NCI-H446 treated with DMSO at 0.1 percent for 48 hours (cell line): ENCODE measurements at regions not wholly inside any gene's neighbourhood (a gene's known extent, or its start where the extent isn't known, plus 50 kb on each side); places are given as distances from the start of the nearest gene placed in this dataset.
"Not testable (repeated sequence)": the region's sequence is repeated elsewhere in the genome, so short reads cannot be mapped to it uniquely, and the experiment has no call there.

Experiments
- DNase-seq: peaks from one replicate; lab custom pipeline; 2025; lab: John Stamatoyannopoulos, UW

DNA sequence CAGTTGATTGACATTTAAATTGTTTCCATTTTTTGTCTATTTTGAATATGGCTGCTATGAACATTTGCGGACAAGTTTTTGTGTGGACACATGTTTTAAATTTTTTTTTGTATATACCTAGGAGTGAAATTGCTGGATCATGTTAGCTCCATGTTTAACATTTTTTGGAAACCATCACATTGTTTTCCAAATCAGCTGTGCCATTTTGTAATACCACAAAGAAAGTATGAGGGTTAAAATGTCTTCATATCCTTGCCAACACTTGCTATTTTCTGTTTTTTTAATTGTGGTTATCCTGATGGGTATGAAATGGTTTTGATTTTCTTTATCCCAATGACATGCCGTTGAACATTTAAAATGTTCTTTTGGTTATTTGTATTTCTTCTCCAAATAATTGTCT is 52.1 kb downstream of the CARTPT start:
- no peak for DNase-seq

DNA sequence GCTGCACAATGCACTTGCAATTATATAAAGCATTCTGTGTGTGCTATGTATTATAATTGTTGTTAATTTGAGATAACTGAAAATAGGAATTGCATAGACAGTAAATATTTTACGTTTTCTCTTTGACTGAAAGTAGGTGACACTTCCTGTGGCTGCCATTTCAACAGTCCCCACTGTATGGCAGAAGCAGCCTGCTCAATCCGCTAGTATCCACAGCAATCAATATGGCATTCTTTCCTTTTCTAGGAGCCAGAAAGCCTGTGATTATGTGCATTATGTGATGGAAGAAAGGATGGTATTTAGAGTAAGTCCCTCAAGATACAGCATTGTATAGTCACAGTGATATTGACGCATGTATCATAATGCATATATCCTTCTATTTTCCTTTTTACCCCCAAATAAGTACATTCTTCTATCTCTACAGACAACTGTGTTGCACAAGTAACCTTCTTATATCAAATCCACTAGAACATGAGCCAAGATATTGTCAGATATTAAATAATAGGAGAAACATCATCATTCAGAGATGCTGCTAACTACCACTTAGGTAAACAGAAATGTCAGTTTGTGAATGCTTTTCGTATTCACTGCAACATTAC is 59.7 kb downstream of the CARTPT start:
- no peak for DNase-seq

DNA sequence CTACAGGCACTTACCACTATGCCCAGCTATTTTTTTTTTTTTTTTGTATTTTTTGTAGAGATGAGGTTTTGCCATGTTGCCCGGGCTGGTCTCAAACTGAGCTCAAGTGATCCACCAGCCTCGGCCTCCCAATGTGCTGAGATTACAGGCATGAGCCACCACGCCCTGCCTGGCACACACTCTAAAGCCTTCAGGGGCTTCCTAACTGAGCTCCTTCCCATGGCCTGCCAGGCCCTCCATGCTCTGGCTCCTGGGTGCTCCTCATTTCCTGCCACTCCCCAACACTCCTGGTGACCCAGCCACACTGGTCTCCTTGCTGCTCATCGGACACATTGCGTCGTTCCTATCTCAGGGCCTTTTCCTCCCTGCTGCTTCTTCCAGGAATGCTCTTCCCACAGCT is 61.5 kb downstream of the CARTPT start:
- DNase-seq, result no peak

DNA sequence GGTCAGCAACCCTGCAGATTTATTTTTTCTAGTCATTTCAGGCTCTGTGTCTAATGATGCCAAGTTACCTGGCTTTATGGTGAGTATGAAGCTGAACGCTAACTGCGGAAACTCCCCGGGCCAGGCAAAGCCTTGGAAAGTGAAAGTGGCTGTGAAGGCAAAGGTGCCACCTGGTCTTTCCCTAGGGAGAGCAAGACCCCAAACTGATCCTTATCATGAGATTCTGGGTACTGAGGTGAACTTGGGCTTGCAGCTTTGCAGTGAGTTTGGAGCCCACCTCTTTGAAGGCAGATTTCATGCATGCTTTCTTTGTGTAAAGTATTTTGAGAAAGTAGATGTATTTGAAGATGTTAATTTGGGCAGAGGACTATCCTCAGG is 63.3 kb downstream of the CARTPT start:
- DNase-seq, result no peak

DNA sequence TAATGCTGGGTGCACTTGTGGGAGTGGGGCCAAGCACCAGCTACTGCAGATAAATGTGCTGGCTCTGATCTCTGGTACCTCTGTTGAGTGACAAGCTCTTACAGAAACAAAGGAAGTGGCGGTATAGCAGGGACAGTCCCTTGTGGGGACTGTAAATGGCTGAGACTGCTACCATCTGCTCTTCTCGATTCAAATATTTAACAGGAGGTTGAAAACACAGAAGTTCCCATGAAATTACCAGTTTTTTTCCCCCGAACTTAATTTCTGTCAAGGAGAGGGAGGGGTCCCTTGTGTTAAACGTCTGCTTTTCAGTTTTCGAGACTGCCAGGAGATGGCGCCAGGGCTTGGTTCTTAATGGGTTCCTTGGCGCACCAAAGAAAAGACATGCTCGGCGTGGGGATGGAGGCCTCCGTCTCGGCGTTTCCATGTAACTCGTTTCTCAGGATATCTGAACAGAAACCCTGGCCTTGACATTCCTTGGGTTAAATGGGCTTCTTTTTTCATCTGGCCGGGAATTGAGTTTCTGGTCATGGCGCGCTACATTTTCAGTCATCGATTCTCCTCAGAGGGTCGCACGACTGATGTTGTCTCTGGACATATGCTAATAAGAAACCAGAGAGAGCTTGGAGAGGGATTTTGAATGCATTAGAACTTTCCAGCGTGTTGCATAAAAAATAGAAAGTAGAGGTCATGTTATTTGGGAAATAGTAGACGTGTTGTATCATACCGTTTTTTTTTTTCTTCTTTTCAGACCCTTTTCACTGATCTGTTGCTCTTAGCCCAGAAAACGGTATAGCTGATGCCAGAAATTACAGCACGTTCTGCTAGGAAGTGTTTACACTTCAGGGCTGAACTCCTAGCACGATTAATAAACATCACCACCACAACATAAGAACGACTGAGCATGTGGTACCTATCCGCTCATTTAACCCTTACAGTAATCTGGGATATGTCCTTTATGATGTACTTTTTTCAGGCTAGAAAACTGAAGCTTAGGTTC is 64.0 kb downstream of the CARTPT start:
- peak; percentile 61 for DNase-seq

DNA sequence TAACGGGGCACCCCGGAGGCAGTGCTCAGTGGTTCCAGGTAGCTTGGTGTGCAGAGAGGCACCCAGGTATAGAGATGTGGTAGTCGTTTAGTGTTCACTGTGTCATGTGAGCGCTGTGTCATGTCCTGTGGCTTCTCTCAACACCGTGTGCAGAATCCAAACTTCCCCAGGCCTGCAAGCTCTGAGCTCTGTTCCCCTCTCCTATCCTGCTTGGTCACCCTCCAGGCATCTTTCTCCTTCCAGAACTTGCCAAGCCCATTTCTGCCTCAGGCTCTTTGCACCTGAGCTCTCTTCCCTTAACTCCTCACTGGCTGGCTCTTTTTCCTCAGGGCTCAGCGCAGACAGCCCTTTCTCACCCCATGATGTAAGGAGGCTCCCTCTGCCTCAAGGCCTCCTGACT is 64.8 kb downstream of the CARTPT start:
- DNase-seq, result no peak

DNA sequence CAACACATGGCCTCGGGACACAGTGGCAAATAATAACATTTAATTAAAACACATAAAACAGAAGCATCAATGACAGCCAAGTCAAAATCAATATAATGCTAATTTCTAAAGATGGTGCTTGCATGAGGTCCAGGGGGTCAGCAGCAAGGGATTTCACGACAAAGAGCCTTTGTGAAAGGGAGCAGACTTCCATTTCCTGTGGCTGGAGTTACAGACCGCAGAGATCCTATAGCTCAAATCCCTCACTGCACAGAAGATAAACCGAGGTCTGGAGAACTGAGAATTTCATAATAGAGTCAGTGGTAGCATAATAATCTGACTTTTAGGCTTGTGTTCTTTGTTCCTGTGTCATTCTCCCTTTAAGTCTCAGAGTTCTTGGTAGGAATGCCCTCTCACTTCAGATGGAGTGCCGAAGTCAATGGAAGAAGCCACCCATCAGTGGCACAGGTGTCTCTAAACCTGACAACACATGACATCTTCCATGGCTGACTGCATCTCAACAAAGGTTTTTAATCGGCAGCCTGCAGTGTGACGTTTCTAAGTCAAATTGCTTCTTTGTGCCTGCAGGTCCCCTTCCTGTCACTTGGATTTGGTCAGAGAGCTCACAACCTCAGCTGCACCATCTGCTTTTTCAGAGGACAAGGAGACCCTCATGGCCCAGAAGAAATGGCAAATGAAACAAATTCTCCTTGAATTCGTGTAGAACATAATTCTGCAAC is 67.4 kb downstream of the CARTPT start:
- no peak for DNase-seq

DNA sequence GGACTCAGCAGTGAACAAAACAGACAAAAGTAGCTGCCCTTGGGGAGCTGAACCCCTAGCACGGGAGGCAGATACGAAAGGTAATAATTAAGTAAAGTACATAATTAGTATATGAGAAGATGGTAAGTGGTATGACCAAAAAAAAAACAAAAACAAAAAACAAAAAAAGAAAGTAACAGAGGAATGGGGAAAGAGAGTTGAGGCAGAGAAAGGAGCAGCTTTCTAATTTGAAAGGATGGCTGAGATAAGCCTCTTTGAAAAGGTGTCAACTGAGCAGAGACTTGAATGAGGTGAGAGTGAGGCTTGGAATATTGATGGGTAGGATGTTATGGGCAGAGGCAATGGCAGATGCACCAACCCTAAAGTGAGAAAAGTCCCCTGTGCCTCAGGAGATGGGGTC is 69.7 kb downstream of the CARTPT start:
- DNase-seq, result no peak

DNA sequence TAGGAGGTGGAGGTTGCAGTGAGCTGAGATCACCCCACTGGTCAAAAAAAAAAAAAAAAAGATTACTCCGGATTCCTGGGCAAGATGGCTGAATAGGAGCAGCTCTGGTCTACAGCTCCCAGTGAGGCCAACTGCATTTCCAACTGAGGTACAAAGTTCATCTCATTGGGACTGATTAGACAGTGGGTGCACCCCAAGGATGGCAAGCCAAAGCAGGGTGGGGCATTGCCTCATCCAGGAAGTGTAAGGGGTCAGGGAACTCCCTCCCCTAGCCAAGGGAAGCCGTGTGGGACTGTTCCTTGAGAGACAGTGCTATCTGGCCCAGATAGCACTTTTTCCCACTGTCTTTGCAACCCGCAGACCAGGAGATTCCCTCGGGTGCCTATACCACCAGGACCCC is 70.7 kb downstream of the CARTPT start:
- no peak for DNase-seq

DNA sequence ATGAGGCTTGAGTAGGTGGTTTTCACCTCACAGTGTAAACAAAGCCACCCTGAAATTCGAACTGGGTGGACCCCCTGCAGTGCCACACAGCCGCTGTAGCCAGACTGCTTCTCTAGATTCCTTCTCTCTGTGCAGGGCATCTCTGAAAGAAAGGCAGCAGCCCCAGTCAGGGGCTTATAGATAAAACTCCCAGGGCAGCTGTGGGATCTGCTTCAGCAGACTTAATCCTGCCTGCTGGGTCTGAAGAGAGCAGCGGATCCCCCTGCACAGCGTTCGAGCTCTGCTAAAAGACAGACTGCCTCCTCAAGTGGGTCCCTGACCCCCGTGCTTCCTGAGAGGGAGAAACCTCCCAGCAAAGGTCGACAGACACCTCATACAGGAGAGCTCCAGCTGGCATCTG is 71.4 kb downstream of the CARTPT start:
- DNase-seq, result no peak

DNA sequence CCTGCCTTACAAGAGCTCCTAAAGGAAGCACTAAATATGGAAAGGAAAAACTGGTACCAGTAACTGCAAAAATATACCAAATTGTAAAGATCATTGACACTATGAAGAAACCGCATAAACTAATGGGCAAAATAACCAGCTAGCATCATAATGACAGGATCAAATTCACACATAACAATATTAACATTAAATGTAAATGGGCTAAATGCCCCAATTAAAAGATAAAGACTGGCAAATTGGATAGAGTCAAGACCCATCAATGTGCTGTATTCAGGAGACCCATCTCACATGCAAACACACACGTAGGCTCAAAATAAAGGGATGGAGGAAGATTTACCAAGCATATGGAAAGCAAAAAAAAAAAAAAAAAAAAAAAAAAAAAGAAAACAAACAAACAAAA is 73.0 kb downstream of the CARTPT start:
- DNase-seq, result not testable (repeated sequence)

DNA sequence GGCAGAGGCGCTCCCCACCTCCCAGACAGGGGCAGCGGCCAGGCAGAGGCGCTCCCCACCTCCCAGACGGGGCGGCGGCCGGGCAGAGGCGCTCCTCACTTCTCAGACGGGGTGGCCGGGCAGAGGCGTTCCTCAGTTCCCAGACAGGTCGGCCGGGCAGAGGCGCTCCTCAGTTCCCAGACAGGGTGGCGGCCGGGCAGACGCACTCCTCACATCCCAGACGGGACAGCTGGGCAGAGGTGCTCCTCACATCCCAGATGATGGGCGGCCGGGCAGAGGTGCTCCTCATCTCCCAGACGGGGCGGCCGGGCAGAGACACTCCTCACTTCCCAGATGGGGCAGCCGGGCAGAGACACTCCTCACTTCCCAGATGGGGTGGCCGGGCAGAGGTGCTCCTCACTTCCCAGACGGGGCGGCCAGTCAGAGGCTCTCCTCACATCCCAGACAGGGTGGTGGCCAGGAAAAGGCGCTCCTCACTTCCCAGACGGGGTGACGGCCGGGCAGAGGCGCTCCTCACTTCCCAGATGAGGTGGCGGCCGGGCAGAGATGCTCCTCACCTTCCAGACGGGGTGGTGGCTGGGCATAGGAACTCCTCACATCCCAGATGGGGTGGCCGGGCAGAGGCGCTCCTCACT is 75.1 kb downstream of the CARTPT start:
- DNase-seq, result no peak

DNA sequence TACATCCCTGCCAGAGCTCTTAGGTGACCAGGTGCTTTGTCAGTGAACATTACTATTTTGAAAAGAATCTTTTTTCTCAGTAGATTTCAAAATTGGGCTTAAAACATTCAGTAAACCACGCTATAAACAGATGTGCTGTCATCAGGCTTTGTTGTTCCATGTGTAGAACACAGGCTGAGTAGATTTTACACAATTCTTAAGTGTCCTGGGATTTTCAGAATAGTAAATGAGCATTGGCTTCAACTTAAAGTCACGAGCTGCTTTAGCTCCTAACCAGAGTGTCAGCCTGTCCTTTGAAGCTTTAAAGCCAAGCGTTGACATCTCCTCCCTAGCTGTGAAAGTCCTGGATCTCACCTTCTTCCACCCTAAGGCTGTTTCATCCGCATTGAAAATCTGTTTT is 83.6 kb downstream of the CARTPT start:
- DNase-seq, result no peak

DNA sequence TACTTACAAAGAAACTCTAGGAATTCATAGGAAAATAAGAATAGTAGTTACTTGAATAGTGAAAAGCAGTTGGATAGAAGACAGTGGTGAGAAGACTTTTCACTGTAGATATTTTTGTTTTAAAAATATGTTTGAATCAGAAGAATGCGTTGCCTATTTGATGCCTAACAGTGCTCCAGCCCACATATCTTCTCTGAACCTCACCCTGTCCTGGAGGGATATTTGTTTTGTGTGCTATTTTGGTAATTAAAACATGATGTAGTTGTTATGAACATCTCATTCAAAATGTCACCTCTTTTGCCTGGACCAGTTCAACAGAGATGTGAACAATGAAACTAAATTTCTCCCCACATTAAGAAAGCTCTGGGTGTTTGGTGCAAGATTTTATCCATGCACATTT is 87.6 kb downstream of the CARTPT start:
- DNase-seq, result no peak

DNA sequence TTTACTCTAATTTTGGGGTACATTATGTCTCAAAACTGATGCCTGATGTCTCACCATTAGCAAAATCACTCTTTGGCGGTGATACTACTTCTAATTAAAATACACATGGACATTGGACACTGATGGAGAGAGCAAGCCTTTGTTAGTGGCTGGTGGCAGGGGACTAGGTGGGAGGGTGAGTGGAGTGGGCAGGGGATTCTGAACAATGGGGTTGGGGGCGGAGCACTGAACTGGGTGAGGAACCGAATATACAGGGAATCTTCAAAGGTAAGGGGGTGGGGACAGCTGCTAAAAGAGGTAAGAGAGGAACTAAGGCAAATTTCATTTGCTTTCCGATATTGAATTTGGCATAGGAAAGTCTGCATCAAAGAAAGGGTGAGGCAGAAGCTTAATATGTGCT is 88.8 kb downstream of the CARTPT start:
- DNase-seq, result no peak

DNA sequence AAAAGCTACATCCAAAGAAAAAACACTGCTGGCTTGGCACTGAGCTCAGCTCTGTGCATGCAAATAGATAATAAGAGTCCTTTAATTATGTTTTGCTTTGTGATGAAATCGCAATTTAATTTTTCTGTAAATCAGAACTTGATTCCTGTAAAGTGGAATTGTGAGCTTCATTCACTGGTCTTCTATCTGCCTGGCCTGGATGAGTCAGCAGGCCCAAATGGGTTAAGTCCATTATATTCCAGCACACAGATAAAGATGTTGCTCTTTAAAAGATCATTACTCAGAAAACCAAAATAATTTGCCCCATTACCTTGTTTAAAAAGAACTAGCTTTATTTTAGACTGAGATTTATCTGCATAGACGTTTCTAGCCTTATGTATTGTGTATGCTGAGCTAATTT is 90.4 kb downstream of the CARTPT start:
- peak; percentile 6 for DNase-seq

DNA sequence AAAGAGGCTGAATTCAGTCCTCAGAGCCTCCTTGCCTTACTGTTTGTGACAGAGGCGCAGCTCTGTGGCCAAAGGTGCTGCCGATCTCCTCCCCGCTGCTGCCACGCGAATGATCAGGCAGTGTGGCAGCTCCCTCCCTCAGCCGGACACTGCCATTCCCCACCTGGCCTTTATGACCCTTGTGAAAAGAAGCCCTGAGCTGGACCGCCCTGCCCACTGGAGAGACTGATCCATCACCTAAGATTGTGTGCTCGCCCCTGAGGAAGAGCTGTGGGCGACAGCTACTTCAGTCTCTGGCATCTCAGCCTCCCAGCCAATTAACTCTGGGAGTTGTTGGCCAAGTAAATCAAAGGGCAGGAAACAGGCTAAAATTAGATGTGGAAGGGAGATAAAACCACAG is 90.9 kb downstream of the CARTPT start:
- no peak for DNase-seq

DNA sequence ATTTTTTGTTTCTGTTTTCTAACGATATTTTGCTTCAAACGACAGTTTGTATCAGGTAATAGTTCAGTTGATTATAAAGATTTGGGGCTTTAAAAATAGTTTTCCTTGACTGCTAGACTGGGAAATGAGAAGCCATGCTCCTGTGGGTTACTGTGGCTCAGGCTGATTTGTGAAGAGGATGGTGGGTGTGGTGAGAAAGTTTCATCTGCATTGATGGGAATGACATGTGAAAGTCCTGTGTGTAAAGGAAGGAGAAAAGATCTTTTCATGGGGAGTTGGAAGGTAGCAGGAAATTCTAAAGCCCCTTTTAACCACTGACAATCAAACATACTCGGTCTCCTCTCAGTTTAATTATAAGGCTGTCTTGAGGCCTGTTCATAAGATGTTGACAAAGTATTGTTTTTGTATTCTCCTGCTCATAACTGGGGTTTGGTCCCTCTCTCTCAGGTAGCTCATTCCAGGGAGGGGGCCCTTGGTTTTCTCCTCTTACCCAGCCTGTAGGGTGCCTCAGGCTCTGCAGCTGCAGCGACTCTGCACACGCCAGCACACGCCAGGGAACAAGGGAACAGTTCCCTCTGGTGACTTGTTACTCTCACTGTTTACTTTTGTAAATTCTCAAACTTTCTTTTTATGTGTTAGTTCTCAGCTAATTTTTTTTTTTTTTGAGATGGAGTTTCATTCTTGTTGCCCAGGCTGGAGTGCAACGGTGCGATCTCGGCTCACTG is 91.6 kb downstream of the CARTPT start:
- no peak for DNase-seq

DNA sequence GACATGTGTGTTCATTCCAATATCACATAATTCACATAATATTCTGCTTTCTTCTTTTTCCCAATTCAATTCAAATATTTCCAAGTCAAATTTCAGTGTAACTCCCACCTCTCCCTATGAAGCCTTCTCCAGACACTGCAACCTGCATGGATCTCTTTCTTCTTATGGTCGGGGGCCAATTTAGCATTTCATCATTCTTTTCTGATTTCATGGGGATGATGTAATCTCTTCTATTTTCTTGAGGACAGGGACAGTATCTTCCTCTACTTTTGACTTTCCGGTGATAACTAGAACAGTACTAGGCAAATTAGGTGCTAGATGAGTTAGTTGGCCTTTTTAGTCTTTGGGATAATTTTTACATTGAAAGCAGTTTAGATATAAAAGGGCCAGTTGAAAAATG is 92.7 kb downstream of the CARTPT start:
- no peak for DNase-seq

DNA sequence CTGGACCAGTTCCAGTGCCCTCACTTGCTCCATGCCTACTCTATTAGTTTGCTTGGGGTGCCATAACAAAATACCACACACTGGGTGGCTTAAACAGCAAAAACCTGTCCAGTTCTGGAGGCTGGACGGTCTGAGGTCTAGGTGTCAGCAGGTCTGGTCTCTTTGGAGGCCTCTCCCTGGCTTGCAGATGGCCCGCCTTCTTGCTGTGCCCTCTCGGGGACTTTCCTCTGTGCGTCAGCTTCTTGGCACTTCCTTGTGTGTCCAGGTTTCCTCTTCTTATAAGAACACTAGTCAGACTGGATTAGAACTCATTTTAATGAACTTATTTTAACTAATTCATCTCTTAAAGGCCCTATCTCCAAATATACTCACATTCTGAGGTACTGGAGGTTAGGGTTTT is 97.2 kb downstream of the CARTPT start:
- no peak for DNase-seq

DNA sequence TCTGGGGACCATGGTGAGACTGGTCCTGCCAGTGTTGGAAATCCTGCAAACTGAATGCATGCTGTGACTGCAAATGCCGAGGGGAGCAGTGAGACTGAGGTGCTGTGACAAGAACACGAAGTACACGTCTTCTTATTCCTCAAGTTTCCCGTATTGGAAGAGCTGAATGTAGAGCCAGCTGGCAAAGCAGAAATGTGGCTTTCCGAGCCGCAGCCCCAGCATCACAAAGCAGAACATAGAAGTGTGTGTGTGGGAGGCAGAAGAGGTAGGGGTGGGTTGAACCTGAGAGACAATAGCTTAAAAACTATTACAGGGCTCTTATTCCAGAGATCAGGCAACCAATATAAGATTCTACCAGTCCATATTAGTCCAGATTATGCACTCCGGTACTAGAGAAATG is 98.8 kb downstream of the CARTPT start:
- no peak for DNase-seq

DNA sequence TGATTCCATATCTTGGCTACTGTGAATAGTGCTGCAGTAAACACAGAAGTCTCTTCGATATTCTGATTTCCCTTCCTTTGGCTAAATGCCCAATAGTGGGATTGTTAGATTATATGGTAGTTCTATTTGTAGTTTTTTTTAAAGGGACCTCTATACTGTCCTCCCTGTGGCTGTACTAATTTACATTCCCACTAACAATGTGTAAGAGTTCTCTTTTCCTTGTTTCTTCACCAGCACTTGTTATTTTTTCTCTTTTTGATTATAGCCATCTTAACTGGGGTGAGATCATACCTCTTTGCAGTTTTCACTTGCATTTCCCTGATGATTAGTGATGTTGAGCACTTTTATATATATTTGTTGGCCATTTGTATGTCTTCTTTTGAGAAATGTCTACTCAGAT is 102.0 kb downstream of the CARTPT start:
- no peak for DNase-seq
